Fibroblast of lung (primary cell): ENCODE measurements at regions not wholly inside any gene's neighbourhood (a gene's known extent, or its start where the extent isn't known, plus 50 kb on each side); places are given as distances from the start of the nearest gene placed in this dataset.

ENCODE experiments used
- DNase-seq, 2 donors: peaks; one replicate each; pipeline versions ENCODE4 v3.0.0 to v3.0.0-alpha.2; 2010; ENCODE audit warnings: low read depth in 2 of 2
- H2AFZ ChIP-seq: 2 replicates; pipeline ENCODE4 v1.5.1; 2012; ENCODE audit warnings: low read length, control low read depth, inconsistent platforms
- H3K27ac ChIP-seq: 2 replicates; pipeline ENCODE4 v1.5.1; 2011; ENCODE audit warnings: low read length, control low read depth; ENCODE audit not compliant: insufficient read depth
- H3K27me3 ChIP-seq: 2 replicates; pipeline ENCODE4 v1.5.1; 2011; ENCODE audit warnings: mild to moderate bottlenecking, low read length; ENCODE audit not compliant: control insufficient read depth, insufficient read depth
- H3K36me3 ChIP-seq: 2 replicates; pipeline ENCODE4 v1.5.1; 2011; ENCODE audit warnings: low read length; ENCODE audit not compliant: control insufficient read depth, insufficient read depth
- H3K4me1 ChIP-seq: 2 replicates; pipeline ENCODE4 v1.5.1; 2011; ENCODE audit warnings: low read length; ENCODE audit not compliant: control insufficient read depth, insufficient read depth; ENCODE audit errors: extremely low read depth
- H3K4me2 ChIP-seq: 2 replicates; pipeline ENCODE4 v1.5.1; 2011; ENCODE audit warnings: low read length, control low read depth; ENCODE audit not compliant: insufficient read depth; ENCODE audit errors: extremely low read depth
- H3K4me3 ChIP-seq, 4 experiments: fragments of 200-600 bp in 1 of 4; sonication (generic) in 1 of 4; replicated peaks in 1 of 4; 2 replicates each; pipeline ENCODE4 v1.5.1; 2011 to 2016; ENCODE audit warnings: low read length in 4 of 4, low read depth in 3 of 4, mild to moderate bottlenecking in 3 of 4, control low read depth in 2 of 4, inconsistent platforms in 1 of 4, mixed read lengths in 1 of 4; ENCODE audit not compliant: insufficient read depth in 1 of 4; ENCODE audit errors: control extremely low read depth in 1 of 4
- H3K79me2 ChIP-seq: 2 replicates; pipeline ENCODE4 v1.5.1; 2012; ENCODE audit warnings: mild to moderate bottlenecking, low read length, inconsistent platforms; ENCODE audit not compliant: control insufficient read depth, insufficient read depth
- H3K9ac ChIP-seq: 2 replicates; pipeline ENCODE4 v1.5.1; 2011; ENCODE audit warnings: mild to moderate bottlenecking, low read length, control low read depth; ENCODE audit not compliant: insufficient read depth
- H3K9me3 ChIP-seq: 2 replicates; pipeline ENCODE4 v1.5.1; 2012; ENCODE audit warnings: low read depth, low read length; ENCODE audit not compliant: control insufficient read depth, insufficient read depth
- H4K20me1 ChIP-seq: 2 replicates; pipeline ENCODE4 v1.5.1; 2011; ENCODE audit warnings: low read length; ENCODE audit not compliant: control insufficient read depth, insufficient read depth; ENCODE audit errors: extremely low read depth
- EZH2 ChIP-seq: IDR thresholded peaks from 2 replicates; pipeline ENCODE4 v1.5.1; 2012; ENCODE audit warnings: low read length, control low read depth, mild to moderate bottlenecking; ENCODE audit errors: missing control alignments
- TF ChIP-seq, protein P1 (sequence below), 2 donors: IDR thresholded peaks in 1 of 2; conservative IDR thresholded peaks in 1 of 2; 1 replicate in 1 of 2; 2 replicates in 1 of 2; pipeline ENCODE4 v1.5.1; 2011 to 2012; ENCODE audit warnings: low read length in 2 of 2, control low read depth in 1 of 2, inconsistent platforms in 1 of 2, low read depth in 1 of 2, mild to moderate bottlenecking in 1 of 2

DNA sequence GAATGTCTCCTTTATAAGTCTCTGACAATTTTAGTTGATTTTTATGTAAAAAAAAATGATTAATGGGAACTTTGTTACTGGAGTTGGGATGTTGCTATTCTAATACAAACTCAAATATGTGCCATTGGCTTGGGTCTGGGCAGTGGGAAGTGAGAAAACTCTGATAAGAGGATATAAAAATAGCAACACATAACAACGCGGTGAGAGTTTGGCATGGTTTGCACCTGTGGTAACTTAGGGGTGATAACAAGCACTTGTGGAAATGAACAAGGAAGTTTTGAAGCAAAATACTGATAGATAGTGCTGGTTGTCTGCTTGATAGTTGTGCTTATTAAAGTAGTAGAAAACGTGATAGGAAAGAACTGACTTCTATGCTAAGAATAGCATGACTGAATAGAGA is 743.3 kb upstream of the AGA start:
- Histone ChIP-seq H3K27ac (no peak overlapping the region), H3K4me2 (no peak overlapping the region), H3K4me3 (no peak overlapping the region), H3K4me1 (no peaks in the 10 kb centered on the region), H3K79me2 (no peaks in the 10 kb centered on the region), H2AFZ (no peak overlapping the region), H3K27me3 (no peaks in the 10 kb centered on the region), H3K9me3 (no peaks in the 10 kb centered on the region), H3K9ac (no peak overlapping the region), H3K36me3 (no peaks in the 10 kb centered on the region), H4K20me1 (no peaks in the 10 kb centered on the region)
- TF ChIP-seq EZH2: no peak
- TF ChIP-seq, protein P1, sequence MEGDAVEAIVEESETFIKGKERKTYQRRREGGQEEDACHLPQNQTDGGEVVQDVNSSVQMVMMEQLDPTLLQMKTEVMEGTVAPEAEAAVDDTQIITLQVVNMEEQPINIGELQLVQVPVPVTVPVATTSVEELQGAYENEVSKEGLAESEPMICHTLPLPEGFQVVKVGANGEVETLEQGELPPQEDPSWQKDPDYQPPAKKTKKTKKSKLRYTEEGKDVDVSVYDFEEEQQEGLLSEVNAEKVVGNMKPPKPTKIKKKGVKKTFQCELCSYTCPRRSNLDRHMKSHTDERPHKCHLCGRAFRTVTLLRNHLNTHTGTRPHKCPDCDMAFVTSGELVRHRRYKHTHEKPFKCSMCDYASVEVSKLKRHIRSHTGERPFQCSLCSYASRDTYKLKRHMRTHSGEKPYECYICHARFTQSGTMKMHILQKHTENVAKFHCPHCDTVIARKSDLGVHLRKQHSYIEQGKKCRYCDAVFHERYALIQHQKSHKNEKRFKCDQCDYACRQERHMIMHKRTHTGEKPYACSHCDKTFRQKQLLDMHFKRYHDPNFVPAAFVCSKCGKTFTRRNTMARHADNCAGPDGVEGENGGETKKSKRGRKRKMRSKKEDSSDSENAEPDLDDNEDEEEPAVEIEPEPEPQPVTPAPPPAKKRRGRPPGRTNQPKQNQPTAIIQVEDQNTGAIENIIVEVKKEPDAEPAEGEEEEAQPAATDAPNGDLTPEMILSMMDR (conservative IDR thresholded peaks at IDR 0.05 in 1 of 2, IDR thresholded peaks at IDR 0.05 in 1 of 2; ENCODE audit: low read depth in 1 of 2, low read length in 2 of 2): no peak
- peak in 1 of 2 donors; percentile 49 for DNase-seq

DNA sequence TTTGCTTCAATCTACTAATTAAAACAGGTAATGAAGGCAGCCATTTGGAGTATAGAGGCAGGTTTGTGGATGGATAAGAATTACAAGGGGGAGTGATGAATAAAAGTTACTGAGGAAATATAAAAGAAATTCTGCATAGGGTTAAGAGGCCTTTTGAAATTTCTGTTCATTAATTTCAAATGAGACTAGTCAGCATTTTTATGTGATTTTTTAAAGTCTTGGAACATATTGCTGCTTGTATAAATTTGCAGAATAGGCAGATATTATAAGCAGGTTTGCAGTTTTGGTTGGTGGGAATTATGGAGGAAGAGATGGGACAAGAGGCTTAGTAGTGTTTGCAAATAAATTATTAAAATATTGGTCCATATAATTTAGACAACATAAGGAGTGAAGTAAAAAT is 750.4 kb upstream of the AGA start:
- Histone ChIP-seq H3K79me2 (no peaks in the 10 kb centered on the region), H3K9me3 (no peaks in the 10 kb centered on the region), H3K4me1 (no peaks in the 10 kb centered on the region), H3K27ac (no peak overlapping the region), H4K20me1 (no peaks in the 10 kb centered on the region), H3K27me3 (no peaks in the 10 kb centered on the region), H3K4me2 (no peak overlapping the region), H3K4me3 (no peak overlapping the region), H2AFZ (no peak overlapping the region), H3K9ac (no peak overlapping the region), H3K36me3 (no peaks in the 10 kb centered on the region)
- DNase-seq: no peak
- TF ChIP-seq, protein P1 (conservative IDR thresholded peaks at IDR 0.05 in 1 of 2, IDR thresholded peaks at IDR 0.05 in 1 of 2; ENCODE audit: low read depth in 1 of 2, low read length in 2 of 2): no peak
- no peak for TF ChIP-seq EZH2

DNA sequence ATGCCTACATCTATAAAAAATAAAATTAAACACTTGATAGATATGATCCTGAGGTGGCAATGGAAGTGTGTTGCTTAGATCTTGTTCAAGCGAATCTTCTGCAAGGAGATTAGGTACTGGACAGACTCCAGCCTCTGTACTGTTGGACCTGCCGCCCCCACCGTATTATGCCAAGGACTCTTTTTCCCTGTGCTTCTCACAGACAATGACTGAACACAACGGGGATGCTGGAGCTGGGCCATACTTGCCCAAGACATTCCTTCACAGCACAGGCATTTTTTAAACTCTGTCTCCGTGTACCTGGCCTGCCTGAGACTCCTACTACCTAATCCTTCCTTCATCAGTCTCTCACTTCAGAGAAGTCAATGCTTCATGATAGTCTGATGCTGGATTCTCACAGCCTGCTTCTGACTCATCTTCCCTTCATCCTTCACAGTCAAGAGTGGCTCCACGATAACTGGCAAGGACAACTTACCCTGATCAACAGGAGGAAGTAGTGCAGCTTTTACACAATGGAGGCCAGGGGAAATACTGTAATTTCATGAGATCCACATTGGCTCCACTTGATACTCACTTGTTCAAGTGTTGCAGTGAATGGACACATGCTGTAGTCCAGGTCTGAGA is 754.6 kb upstream of the AGA start:
- no peak overlapping the region for H3K27ac ChIP-seq

More for the DNA sequence above, 754.6 kb upstream of the AGA start:
- peak in 1 of 2 donors; percentile 40 for DNase-seq
- no peaks in the 10 kb centered on the region for H3K36me3 ChIP-seq
- no peaks in the 10 kb centered on the region for H4K20me1 ChIP-seq
- no peaks in the 10 kb centered on the region for H3K4me1 ChIP-seq
- H2AFZ ChIP-seq: no peak overlapping the region
- no peak overlapping the region for H3K9ac ChIP-seq
- H3K4me2 ChIP-seq: no peak overlapping the region
- no peak overlapping the region for H3K4me3 ChIP-seq
- TF ChIP-seq EZH2: no peak
- TF ChIP-seq, protein P1 (conservative IDR thresholded peaks at IDR 0.05 in 1 of 2, IDR thresholded peaks at IDR 0.05 in 1 of 2; ENCODE audit: low read depth in 1 of 2, low read length in 2 of 2): no peak
- no peaks in the 10 kb centered on the region for H3K9me3 ChIP-seq
- H3K79me2 ChIP-seq: no peaks in the 10 kb centered on the region
- H3K27me3 ChIP-seq: no peaks in the 10 kb centered on the region
